Naive B cell (primary cell): ENCODE measurements at regions not wholly inside any gene's neighbourhood (a gene's known extent, or its start where the extent isn't known, plus 50 kb on each side); places are given as distances from the start of the nearest gene placed in this dataset.
A peak's percentile ranks its signal among the peaks of the same experiment; 100 is the strongest.

Experiments
- ATAC-seq, 2 donors: fragments of 150-1000 bp; cut with Tn5 transposase; 2 replicates each; pipeline ENCODE4 v1.10.0; 2021; ENCODE audit warnings: low read depth in 2 of 2, mild to moderate bottlenecking in 2 of 2, moderate library complexity in 2 of 2
- DNase-seq: peaks from one replicate; pipeline ENCODE4 v3.0.0; 2022
- H3K27ac Mint-ChIP-seq, 6 donors: one replicate each; pipeline ENCODE4 v1.8.0; 2020 to 2022; ENCODE audit warnings: mild to moderate bottlenecking in 6 of 6, mixed read lengths in 6 of 6, moderate library complexity in 5 of 6, inconsistent platforms in 2 of 6
- H3K27me3 Mint-ChIP-seq, 3 donors: one replicate each; pipeline ENCODE4 v1.8.0; 2021 to 2022; ENCODE audit warnings: mixed read lengths in 3 of 3, mild to moderate bottlenecking in 1 of 3
- H3K36me3 Mint-ChIP-seq, 2 donors: one replicate each; pipeline ENCODE4 v1.8.0; 2020 to 2022; ENCODE audit warnings: mixed read lengths in 2 of 2, inconsistent platforms in 1 of 2, mild to moderate bottlenecking in 1 of 2
- H3K4me1 Mint-ChIP-seq, 3 donors: one replicate each; pipeline ENCODE4 v1.8.0; 2020 to 2022; ENCODE audit warnings: mixed read lengths in 3 of 3, inconsistent platforms in 1 of 3, mild to moderate bottlenecking in 1 of 3, moderate library complexity in 1 of 3
- H3K4me3 Mint-ChIP-seq, 8 donors: one replicate each; pipeline ENCODE4 v1.8.0; 2020 to 2022; ENCODE audit warnings: mild to moderate bottlenecking in 8 of 8, mixed read lengths in 8 of 8, moderate library complexity in 8 of 8, inconsistent platforms in 2 of 8
- H3K9me3 Mint-ChIP-seq, 7 donors: one replicate each; pipeline ENCODE4 v1.8.0; 2020 to 2022; ENCODE audit warnings: mixed read lengths in 7 of 7, mild to moderate bottlenecking in 5 of 7, inconsistent platforms in 2 of 7, moderate library complexity in 1 of 7

- Mint-ChIP-seq H3K27me3 (peaks cover 10 to 26% (median 14%) of the 10 kb centered on the region in 3 donors), H3K36me3 (peaks cover 0 to 5% of the 10 kb centered on the region in 2 donors), H3K9me3 (peaks cover 0 to 12% (median 10%) of the 10 kb centered on the region in 7 donors), H3K4me3 (no peak overlapping the region), H3K4me1 (peaks cover 0 to 3% (median 0%) of the 10 kb centered on the region in 3 donors), H3K27ac (peak overlapping the region in 1 of 6 donors; percentile 38)
- DNase-seq, result no peak
- no peak for ATAC-seq
Measured at GRCh38 chr20:48352628-48353027, 475.2 kb downstream of the PREX1 start.

GRCh38 chr20:48352042-48352441, 475.8 kb downstream of the PREX1 start:
- no peak overlapping the region for H3K4me3 Mint-ChIP-seq
- no peaks in the 10 kb centered on the region for H3K4me1 Mint-ChIP-seq
- H3K36me3 Mint-ChIP-seq, result peaks cover 0 to 5% of the 10 kb centered on the region in 2 donors
- no peak for DNase-seq
- no peak for ATAC-seq
- peaks cover 0 to 12% (median 10%) of the 10 kb centered on the region in 7 donors for H3K9me3 Mint-ChIP-seq
- no peak overlapping the region for H3K27ac Mint-ChIP-seq
- H3K27me3 Mint-ChIP-seq, result peaks cover 10 to 26% (median 18%) of the 10 kb centered on the region in 3 donors

- peaks cover 0 to 9% of the 10 kb centered on the region in 2 donors for H3K36me3 Mint-ChIP-seq
- H3K9me3 Mint-ChIP-seq, result peaks cover 0 to 12% (median 10%) of the 10 kb centered on the region in 7 donors
- no peak overlapping the region for H3K27ac Mint-ChIP-seq
- DNase-seq (no peak), ATAC-seq (peak; percentile 34 to 47)
- H3K4me3 Mint-ChIP-seq, result no peak overlapping the region
- H3K27me3 Mint-ChIP-seq, result peaks cover 10 to 28% (median 18%) of the 10 kb centered on the region in 3 donors
- no peaks in the 10 kb centered on the region for H3K4me1 Mint-ChIP-seq
Measured at GRCh38 chr20:48350313-48350988, 477.3 kb downstream of the PREX1 start.

DNA sequence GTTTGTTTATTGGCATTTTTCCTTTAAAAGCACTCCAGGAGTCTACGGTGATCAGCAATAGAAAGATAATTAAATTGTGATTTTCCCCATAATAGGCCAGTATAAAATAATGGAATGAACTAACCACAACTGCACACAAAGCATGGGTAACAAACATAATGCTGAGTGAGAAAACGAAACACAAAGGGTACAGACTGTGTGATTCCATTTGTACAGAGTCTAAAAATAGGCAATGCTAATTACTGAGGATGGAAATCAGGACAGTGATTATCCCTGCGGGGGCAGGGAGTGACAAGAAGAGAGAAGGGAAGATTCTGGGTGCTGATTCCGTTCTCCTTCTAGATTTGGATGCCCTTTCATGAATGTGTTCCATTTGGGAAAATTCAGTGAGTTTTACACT, 478.1 kb downstream of the PREX1 start:
- ATAC-seq (no peak), DNase-seq (no peak)
- H3K27ac Mint-ChIP-seq, result no peak overlapping the region
- no peaks in the 10 kb centered on the region for H3K4me1 Mint-ChIP-seq
- H3K36me3 Mint-ChIP-seq, result peaks cover 0 to 9% of the 10 kb centered on the region in 2 donors
- no peak overlapping the region for H3K4me3 Mint-ChIP-seq
- H3K27me3 Mint-ChIP-seq, result peaks cover 12 to 35% (median 18%) of the 10 kb centered on the region in 3 donors
- peaks cover 0 to 12% (median 9%) of the 10 kb centered on the region in 7 donors for H3K9me3 Mint-ChIP-seq

- no peaks in the 10 kb centered on the region for H3K4me1 Mint-ChIP-seq
- no peak overlapping the region for H3K4me3 Mint-ChIP-seq
- peak overlapping the region in 2 of 6 donors; percentile 4 to 23 for H3K27ac Mint-ChIP-seq
- peaks cover 0 to 3% (median 0%) of the 10 kb centered on the region in 7 donors for H3K9me3 Mint-ChIP-seq
- DNase-seq (no peak), ATAC-seq (no peak)
- H3K36me3 Mint-ChIP-seq, result peaks cover 0 to 9% of the 10 kb centered on the region in 2 donors
- peaks cover 18 to 50% (median 27%) of the 10 kb centered on the region in 3 donors for H3K27me3 Mint-ChIP-seq
Measured at GRCh38 chr20:48348022-48348421, 479.8 kb downstream of the PREX1 start.

GRCh38 chr20:48342822-48343513, 484.8 kb downstream of the PREX1 start:
- no peak overlapping the region for H3K27ac Mint-ChIP-seq
- DNase-seq (no peak), ATAC-seq (no peak)
- peaks cover 0 to 4% of the 10 kb centered on the region in 2 donors for H3K36me3 Mint-ChIP-seq
- peaks cover 10 to 16% (median 15%) of the 10 kb centered on the region in 3 donors for H3K4me1 Mint-ChIP-seq
- peaks cover 0 to 5% (median 0%) of the 10 kb centered on the region in 7 donors for H3K9me3 Mint-ChIP-seq
- peaks cover 21 to 55% (median 52%) of the 10 kb centered on the region in 3 donors for H3K27me3 Mint-ChIP-seq
- no peak overlapping the region for H3K4me3 Mint-ChIP-seq

DNA sequence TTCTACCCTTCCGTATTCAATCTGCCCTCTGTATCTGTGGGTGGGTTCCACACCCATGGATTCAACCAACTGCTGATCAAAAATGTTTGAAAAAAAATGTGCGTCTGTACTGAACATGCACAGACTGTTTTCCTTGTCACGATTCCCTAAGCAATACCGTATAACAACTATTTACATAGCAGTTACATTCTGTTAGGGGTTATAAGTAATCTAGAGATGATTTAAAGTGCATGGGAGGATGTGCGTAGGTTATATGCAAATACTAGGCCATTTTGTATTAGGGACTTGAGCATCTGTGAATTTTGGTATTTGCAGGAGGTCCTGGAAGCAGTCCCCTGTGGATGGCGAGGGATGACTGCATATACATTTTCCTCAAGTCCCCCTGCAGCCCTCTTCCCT, 486.9 kb downstream of the PREX1 start:
- Mint-ChIP-seq H3K4me3 (peak overlapping the region in 1 of 8 donors; percentile 18), H3K27me3 (peaks cover 35 to 70% (median 60%) of the 10 kb centered on the region in 3 donors), H3K4me1 (peaks cover 10 to 16% (median 15%) of the 10 kb centered on the region in 3 donors), H3K27ac (no peak overlapping the region), H3K9me3 (peaks cover 0 to 7% (median 3%) of the 10 kb centered on the region in 7 donors), H3K36me3 (no peaks in the 10 kb centered on the region)
- ATAC-seq, result peak in 1 of 2 donors; percentile 45
- DNase-seq, result no peak

DNA sequence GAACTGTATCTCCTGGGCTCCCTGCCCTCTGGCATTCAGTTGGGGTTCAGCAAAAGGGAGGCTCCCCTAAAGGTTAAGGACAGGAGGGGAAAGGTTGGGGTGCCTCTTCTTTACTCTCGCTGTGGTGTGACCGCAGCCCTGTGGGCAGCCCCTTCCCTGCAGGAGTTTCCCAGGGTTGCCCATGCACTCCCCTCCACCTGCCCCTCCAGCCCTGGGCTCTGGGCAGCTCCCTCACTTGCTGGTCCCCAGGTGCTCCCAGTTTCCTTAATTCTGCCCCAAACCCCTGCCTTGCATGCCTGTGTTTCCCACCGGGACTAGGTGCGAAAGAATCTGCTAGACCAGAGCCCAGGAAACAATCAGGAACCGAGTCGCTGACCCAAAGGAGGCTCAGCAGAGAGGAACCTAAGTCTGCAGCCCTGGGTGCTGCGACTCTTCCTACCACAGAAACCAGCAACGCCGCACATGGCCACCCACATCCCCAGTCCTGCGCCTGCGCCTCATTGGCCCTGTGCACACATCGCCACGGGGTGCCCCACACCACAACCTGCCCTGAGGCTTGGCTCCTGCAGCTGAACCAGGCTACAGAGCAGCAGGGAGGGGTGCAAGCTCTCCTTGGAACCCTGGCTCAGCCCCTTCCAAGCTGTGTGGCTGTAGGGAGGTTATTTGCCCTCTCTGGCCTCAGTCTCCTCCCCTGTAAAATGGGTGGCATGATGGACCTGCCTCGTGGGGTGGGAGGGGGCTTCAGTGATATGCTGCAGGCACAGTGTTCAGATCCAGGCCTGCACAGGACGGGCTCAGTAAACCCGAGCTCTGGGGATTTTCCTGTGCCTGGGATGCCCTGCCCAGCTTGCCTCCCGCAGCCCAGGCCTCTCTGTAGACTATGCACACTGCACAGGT, 487.6 kb downstream of the PREX1 start:
- Mint-ChIP-seq H3K9me3 (peaks cover 0 to 7% (median 3%) of the 10 kb centered on the region in 7 donors), H3K4me3 (peak overlapping the region in 1 of 8 donors; percentile 18), H3K4me1 (peaks cover 10 to 16% (median 15%) of the 10 kb centered on the region in 3 donors), H3K36me3 (no peaks in the 10 kb centered on the region), H3K27me3 (peaks cover 35 to 72% (median 63%) of the 10 kb centered on the region in 3 donors), H3K27ac (peak overlapping the region in 1 of 6 donors; percentile 1)
- ATAC-seq, result peak; percentile 30 to 35
- DNase-seq, result no peak

DNA sequence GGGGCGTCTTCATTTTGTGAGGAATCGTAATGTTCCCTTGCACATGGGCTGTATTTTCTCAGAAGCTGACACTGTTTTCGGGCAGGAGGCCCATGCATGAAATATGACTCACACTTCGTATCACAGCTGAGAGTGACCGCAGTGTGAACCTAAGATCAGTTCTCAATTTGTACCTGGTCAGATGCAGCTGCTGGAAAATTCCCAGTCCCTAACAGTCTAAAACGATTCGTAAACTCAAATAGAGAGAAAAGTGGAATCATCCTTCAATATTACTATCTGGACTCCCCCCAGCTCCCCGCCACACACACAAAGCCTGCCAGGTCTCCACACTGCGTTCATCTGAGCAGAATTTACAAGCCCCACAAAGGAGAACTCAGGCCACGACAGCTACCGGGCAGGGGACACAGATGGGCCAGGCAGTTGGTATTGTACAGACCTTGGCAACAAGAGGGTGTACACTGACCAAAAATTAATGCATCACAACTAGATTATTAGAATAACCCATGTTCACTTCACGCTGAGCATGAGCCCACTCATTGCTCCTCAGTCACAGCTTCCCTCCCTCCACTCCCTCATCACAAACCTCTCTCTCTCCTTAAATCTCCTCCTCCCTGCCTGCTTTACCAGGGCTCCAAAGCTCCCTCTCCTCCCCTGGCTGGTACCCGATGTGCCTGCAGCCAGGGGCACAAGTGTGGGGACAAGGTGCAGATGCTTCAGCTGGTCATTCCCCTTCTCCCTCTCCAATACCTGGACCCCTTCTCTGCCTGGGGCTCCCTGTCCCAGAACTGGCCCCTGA, 488.4 kb downstream of the PREX1 start:
- H3K27me3 Mint-ChIP-seq, result peaks cover 32 to 64% (median 63%) of the 10 kb centered on the region in 3 donors
- no peaks in the 10 kb centered on the region for H3K36me3 Mint-ChIP-seq
- peak in 1 of 2 donors; percentile 23 for ATAC-seq
- H3K4me1 Mint-ChIP-seq, result peaks cover 10 to 16% (median 15%) of the 10 kb centered on the region in 3 donors
- no peak overlapping the region for H3K27ac Mint-ChIP-seq
- peaks cover 0 to 7% (median 3%) of the 10 kb centered on the region in 7 donors for H3K9me3 Mint-ChIP-seq
- DNase-seq, result no peak
- H3K4me3 Mint-ChIP-seq, result no peak overlapping the region

DNA sequence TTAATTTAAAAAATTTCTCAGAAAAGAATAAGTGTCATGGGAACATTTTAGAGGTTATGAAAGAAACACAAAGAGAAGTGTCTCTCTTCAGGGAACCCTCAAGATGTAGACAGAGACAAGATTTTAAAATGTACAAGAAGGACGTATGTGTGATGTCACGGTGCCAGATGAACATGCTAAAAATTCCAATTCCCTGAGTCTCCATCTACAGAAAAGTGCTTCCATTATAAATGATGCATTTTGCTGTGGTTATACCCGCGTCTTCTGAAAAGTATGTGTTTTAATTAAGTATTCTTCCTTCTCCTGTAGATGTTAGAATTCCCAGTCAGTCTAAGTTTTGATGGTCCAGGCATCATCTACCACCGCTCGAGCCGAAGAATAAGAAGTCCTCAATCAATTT, 489.1 kb downstream of the PREX1 start:
- peaks cover 10 to 16% (median 15%) of the 10 kb centered on the region in 3 donors for H3K4me1 Mint-ChIP-seq
- H3K36me3 Mint-ChIP-seq, result no peaks in the 10 kb centered on the region
- H3K27me3 Mint-ChIP-seq, result peaks cover 30 to 61% (median 58%) of the 10 kb centered on the region in 3 donors
- no peak overlapping the region for H3K4me3 Mint-ChIP-seq
- peaks cover 0 to 7% (median 3%) of the 10 kb centered on the region in 7 donors for H3K9me3 Mint-ChIP-seq
- ATAC-seq (no peak), DNase-seq (no peak)
- H3K27ac Mint-ChIP-seq, result no peak overlapping the region

GRCh38 chr20:48336597-48336996, 491.2 kb downstream of the PREX1 start:
- no peaks in the 10 kb centered on the region for H3K36me3 Mint-ChIP-seq
- ATAC-seq, result no peak
- peaks cover 0 to 6% (median 3%) of the 10 kb centered on the region in 7 donors for H3K9me3 Mint-ChIP-seq
- H3K27ac Mint-ChIP-seq, result no peak overlapping the region
- peaks cover 39 to 52% (median 40%) of the 10 kb centered on the region in 3 donors for H3K27me3 Mint-ChIP-seq
- no peak for DNase-seq
- peaks cover 8 to 16% (median 10%) of the 10 kb centered on the region in 3 donors for H3K4me1 Mint-ChIP-seq
- H3K4me3 Mint-ChIP-seq, result no peak overlapping the region

GRCh38 chr20:48335308-48336050, 492.3 kb downstream of the PREX1 start:
- Mint-ChIP-seq H3K27me3 (peaks cover 34 to 44% (median 35%) of the 10 kb centered on the region in 3 donors), H3K4me3 (no peak overlapping the region), H3K9me3 (peaks cover 0 to 6% (median 3%) of the 10 kb centered on the region in 7 donors), H3K27ac (no peak overlapping the region), H3K4me1 (peaks cover 0 to 10% (median 4%) of the 10 kb centered on the region in 3 donors), H3K36me3 (no peaks in the 10 kb centered on the region)
- ATAC-seq (no peak), DNase-seq (no peak)
